ENCODE measurements at regions not wholly inside any gene's neighbourhood (a gene's known extent, or its start where the extent isn't known, plus 50 kb on each side); places are given as distances from the start of the nearest gene placed in this dataset.

- H3K9me3 ChIP-seq (replicated peaks): no peaks in the 10 kb centered on the region
- no peaks in the 10 kb centered on the region for H3K36me3 ChIP-seq
- no peak overlapping the region for H3K4me3 ChIP-seq
- H3K4me1 ChIP-seq: no peaks in the 10 kb centered on the region
- no peak overlapping the region for H3K27ac ChIP-seq
- peaks cover 7% of the 10 kb centered on the region; the same call in 1 of the 2 replicates for H3K27me3 ChIP-seq
- no peak for DNase-seq
Measured at GRCh38 chr6:168210239-168211105, 109.1 kb downstream of the DACT2 start.

- DNase-seq: no peak
- H3K4me3 ChIP-seq: no peak overlapping the region
- no peaks in the 10 kb centered on the region for H3K36me3 ChIP-seq
- H3K27ac ChIP-seq: no peak overlapping the region
- H3K4me1 ChIP-seq: no peaks in the 10 kb centered on the region
- no peaks in the 10 kb centered on the region for H3K9me3 ChIP-seq (replicated peaks)
- H3K27me3 ChIP-seq: peaks cover 7% of the 10 kb centered on the region; the same call in 1 of the 2 replicates
Measured at GRCh38 chr6:168209420-168209819, 110.2 kb downstream of the DACT2 start.

GRCh38 chr6:168208854-168209253, 110.7 kb downstream of the DACT2 start:
- no peaks in the 10 kb centered on the region for H3K9me3 ChIP-seq (replicated peaks)
- H3K27me3 ChIP-seq: peaks cover 7% of the 10 kb centered on the region; the same call in 1 of the 2 replicates
- no peak overlapping the region for H3K27ac ChIP-seq
- no peaks in the 10 kb centered on the region for H3K4me1 ChIP-seq
- H3K36me3 ChIP-seq: no peaks in the 10 kb centered on the region
- DNase-seq: no peak
- H3K4me3 ChIP-seq: no peak overlapping the region

DNA sequence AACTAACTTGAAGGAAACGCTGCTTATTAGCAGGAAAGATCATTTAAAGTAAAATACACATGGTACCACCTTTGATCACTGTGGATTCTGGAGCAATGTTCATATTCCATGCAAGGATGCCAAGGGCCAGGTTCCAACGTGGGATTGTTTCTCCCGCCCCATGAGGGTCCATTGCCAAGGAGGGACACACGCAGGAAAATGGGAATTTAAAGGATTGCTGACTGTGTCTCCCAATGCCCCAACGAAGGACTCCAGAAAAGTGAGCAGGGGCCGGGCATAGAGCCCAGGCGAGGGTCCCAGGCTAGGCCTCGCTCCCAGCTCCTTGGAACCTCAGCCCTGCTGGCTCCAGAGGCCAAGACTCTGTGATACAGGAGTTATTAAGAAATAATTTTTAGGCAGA, 111.2 kb downstream of the DACT2 start:
- H3K4me1 ChIP-seq: no peaks in the 10 kb centered on the region
- no peak overlapping the region for H3K27ac ChIP-seq
- DNase-seq: no peak
- H3K36me3 ChIP-seq: no peaks in the 10 kb centered on the region
- H3K4me3 ChIP-seq: no peak overlapping the region
- no peaks in the 10 kb centered on the region for H3K9me3 ChIP-seq (replicated peaks)
- peaks cover 7% of the 10 kb centered on the region; the same call in 1 of the 2 replicates for H3K27me3 ChIP-seq

GRCh38 chr6:168207421-168208175, 112.0 kb downstream of the DACT2 start:
- H3K27ac ChIP-seq: no peak overlapping the region
- H3K36me3 ChIP-seq: no peaks in the 10 kb centered on the region
- peaks cover 7% of the 10 kb centered on the region; the same call in 1 of the 2 replicates for H3K27me3 ChIP-seq
- no peak overlapping the region for H3K4me3 ChIP-seq
- H3K9me3 ChIP-seq (replicated peaks): no peaks in the 10 kb centered on the region
- no peak for DNase-seq
- H3K4me1 ChIP-seq: no peaks in the 10 kb centered on the region

- Histone ChIP-seq H3K4me1 (no peaks in the 10 kb centered on the region), H3K9me3 (replicated peaks) (no peaks in the 10 kb centered on the region), H3K27ac (no peak overlapping the region), H3K4me3 (no peak overlapping the region), H3K36me3 (no peaks in the 10 kb centered on the region), H3K27me3 (peaks cover 7% of the 10 kb centered on the region; the same call in 1 of the 2 replicates)
- no peak for DNase-seq
Measured at GRCh38 chr6:168206661-168207274, 112.8 kb downstream of the DACT2 start.

GRCh38 chr6:168206186-168206585, 113.4 kb downstream of the DACT2 start:
- Histone ChIP-seq H3K9me3 (replicated peaks) (no peaks in the 10 kb centered on the region), H3K27me3 (peaks cover 7% of the 10 kb centered on the region; the same call in 1 of the 2 replicates), H3K4me3 (no peak overlapping the region), H3K27ac (no peak overlapping the region), H3K4me1 (no peaks in the 10 kb centered on the region), H3K36me3 (no peaks in the 10 kb centered on the region)
- DNase-seq: no peak

DNA sequence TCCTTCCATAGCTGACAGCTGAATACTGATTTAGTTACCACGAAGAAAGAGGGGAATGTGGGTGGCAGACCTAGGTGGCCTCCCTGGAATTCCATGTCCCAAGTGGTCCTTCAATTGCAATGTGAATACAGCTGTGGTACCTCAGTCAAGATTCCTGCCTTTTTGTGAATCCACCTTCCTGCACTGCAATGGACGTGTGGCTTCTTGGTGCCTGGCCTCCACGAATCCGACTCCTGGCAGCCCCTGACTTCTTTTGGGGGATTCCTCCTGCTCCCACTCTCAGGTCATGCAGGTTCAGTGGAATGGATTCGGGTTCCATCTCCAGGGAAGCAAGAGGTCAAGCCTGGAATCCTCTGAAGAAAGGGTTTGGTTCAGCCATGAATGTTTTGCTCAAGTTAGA, 117.8 kb downstream of the DACT2 start:
- no peaks in the 10 kb centered on the region for H3K36me3 ChIP-seq
- H3K9me3 ChIP-seq (replicated peaks): no peaks in the 10 kb centered on the region
- H3K4me3 ChIP-seq: no peak overlapping the region
- peaks cover 15% of the 10 kb centered on the region for H3K27me3 ChIP-seq
- no peaks in the 10 kb centered on the region for H3K4me1 ChIP-seq
- DNase-seq: no peak
- no peak overlapping the region for H3K27ac ChIP-seq

- Histone ChIP-seq H3K9me3 (replicated peaks) (no peaks in the 10 kb centered on the region), H3K4me1 (no peaks in the 10 kb centered on the region), H3K27ac (no peak overlapping the region), H3K36me3 (no peaks in the 10 kb centered on the region), H3K27me3 (peaks cover 15% of the 10 kb centered on the region), H3K4me3 (no peak overlapping the region)
- DNase-seq: no peak
Measured at GRCh38 chr6:168201383-168201782, 118.2 kb downstream of the DACT2 start.

DNA sequence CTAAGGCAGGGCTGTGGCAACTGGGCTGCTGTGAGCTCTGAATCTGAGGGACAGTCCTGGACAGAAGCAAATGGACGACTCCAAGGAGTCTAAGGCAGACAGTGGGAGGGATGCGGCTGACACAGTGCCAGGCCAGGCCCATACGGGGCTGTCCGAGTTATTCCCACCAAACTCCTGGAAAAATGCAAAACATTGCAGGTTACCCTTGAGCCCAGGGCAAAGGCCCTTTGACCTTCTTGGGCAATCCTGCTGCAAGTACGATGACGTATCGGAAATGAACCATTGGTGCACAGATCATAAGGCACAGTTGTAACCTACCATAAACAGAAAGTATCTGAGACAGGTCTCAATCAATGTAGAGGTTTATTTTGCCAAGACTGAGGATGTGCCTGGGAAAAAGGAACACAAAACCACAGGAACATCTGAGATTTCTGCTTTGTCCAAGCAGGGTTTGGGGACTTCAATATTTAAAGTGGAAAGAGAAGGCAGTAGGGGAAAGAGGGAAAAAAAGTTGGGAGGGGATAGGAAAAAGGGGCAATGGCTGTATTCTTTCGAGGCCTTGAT, 118.9 kb downstream of the DACT2 start:
- peaks cover 11% of the 10 kb centered on the region for H3K27me3 ChIP-seq
- H3K36me3 ChIP-seq: no peaks in the 10 kb centered on the region
- DNase-seq: no peak
- no peaks in the 10 kb centered on the region for H3K4me1 ChIP-seq
- no peaks in the 10 kb centered on the region for H3K9me3 ChIP-seq (replicated peaks)
- no peak overlapping the region for H3K27ac ChIP-seq
- H3K4me3 ChIP-seq: no peak overlapping the region

- H3K27me3 ChIP-seq: peaks cover 11% of the 10 kb centered on the region
- H3K4me3 ChIP-seq: no peak overlapping the region
- H3K9me3 ChIP-seq (replicated peaks): no peaks in the 10 kb centered on the region
- no peaks in the 10 kb centered on the region for H3K36me3 ChIP-seq
- H3K27ac ChIP-seq: no peak overlapping the region
- DNase-seq: no peak
- H3K4me1 ChIP-seq: no peaks in the 10 kb centered on the region
Measured at GRCh38 chr6:168198302-168199180, 119.5 kb upstream of the FRMD1 start.

GRCh38 chr6:168197636-168198301, 118.8 kb upstream of the FRMD1 start:
- Histone ChIP-seq H3K27ac (no peak overlapping the region), H3K4me1 (no peaks in the 10 kb centered on the region), H3K36me3 (no peaks in the 10 kb centered on the region), H3K9me3 (replicated peaks) (no peaks in the 10 kb centered on the region), H3K27me3 (peaks cover 11% of the 10 kb centered on the region), H3K4me3 (no peak overlapping the region)
- DNase-seq: no peak

- Histone ChIP-seq H3K4me1 (peaks cover 3% of the 10 kb centered on the region; the same call in 1 of the 2 replicates), H3K27me3 (peaks cover 11% of the 10 kb centered on the region), H3K4me3 (no peak overlapping the region), H3K9me3 (replicated peaks) (no peaks in the 10 kb centered on the region), H3K27ac (no peak overlapping the region), H3K36me3 (no peaks in the 10 kb centered on the region)
- no peak for DNase-seq
Measured at GRCh38 chr6:168196881-168197635, 118.0 kb upstream of the FRMD1 start.
